ENCODE measurements at regions not wholly inside any gene's neighbourhood (a gene's known extent, or its start where the extent isn't known, plus 50 kb on each side); places are given as distances from the start of the nearest gene placed in this dataset.

DNA sequence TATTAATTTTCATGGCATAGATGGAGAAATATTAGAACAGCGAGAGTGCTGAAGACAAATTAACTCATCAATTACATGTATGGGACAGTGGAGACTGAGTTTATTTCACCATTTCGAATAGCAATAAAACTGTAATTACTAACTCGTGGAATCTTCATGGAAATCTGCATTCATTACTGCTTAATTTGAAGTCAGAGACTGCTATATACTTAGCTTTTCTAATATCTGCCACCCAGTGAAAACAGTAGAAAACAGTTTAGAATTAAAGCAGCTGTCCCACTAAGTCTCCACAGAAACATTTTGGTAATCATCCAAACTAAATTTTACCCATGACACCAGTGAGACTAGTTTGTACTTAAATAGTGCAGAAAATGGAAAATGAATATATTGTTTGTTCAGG, 56.8 kb downstream of the IZUMO3 start:
- no peak for DNase-seq

GRCh38 chr9:24487946-24488345, 57.8 kb downstream of the IZUMO3 start:
- DNase-seq: no peak

- no peak for DNase-seq
These were observed 58.3 kb downstream of the IZUMO3 start for GRCh38 chr9:24487250-24487861.

GRCh38 chr9:24479361-24480059, 66.2 kb downstream of the IZUMO3 start:
- no peak for DNase-seq

GRCh38 chr9:24464319-24464951, 81.3 kb downstream of the IZUMO3 start:
- no peak for DNase-seq

DNA sequence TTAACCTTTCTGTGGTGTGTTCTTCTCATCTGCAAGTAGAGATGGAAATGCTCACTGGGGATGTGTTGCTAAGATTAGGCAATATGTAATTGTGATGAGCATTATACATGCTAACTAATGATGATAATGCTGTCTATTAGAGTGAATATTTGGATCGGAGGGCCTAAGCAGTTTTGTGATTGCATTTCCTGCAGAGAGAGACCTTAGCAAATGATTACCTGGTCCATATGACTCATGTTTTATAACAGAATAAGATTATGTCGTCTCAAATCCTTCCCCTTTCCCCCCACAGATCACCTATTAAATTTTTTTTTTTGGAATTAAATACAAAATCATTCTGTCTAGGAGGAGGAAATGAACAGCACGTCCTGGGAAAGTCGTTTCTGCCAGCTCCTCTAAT, 82.7 kb downstream of the IZUMO3 start:
- no peak for DNase-seq

DNA sequence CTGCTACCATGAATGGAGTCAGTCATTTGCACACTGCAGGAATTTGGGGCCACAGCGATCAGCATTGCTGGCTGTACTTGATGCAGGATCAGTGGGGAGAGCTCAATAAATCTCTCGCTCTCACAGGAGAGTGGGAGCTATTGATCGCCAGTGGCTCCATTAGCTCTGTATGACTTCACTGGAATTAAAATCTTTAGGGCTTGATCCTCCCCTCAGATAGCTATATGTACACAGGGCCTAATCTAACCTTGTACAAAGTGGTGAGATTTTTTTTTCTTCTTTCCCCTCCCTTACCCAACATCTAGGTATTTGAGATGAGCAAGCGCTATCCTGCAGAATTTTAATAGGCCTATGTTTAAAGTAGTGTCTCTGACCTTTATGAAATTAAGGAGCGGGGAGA, 84.9 kb downstream of the IZUMO3 start:
- DNase-seq: no peak

DNA sequence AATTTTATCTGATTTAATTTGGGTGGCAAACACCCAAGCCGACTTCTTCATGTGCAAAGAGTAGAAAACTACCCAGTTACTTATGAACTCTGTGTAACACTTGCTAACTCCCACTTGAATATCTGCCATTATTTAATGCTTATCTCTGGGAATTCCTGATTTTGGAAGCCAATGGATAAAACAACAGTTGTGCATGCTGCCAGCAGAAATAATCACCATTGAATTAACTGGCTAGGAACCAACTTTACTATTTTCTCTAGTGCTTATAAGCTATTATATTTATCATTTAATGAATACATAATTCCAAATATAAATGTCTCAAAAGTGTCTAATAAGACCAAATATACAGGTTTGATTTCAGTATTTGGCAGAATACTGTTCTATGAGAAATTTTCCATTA, 85.7 kb downstream of the IZUMO3 start:
- no peak for DNase-seq

- DNase-seq: peak; percentile 31
These were observed 94.4 kb downstream of the IZUMO3 start for GRCh38 chr9:24451346-24451745.

- no peak for DNase-seq
These were observed 95.7 kb downstream of the IZUMO3 start for GRCh38 chr9:24449976-24450375.

DNA sequence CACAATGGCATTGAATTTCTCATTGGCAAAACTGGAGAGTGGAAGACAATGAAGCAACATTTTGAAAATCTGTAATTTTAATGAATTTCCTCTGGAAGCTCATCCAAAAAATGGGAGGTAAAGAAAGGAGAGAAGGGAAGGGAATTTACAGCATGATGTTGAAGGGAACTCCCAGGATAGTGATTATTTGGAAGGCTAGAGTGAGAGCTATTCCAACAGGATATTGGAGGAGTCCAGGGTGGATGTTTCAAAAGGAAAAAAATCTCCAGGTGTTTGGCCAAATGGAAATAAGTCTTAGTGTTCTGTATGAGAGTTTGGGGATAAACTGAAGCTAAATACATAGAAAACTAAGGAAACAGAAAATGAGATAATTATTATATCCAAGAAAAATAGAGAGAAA, 106.2 kb downstream of the IZUMO3 start:
- DNase-seq: no peak

DNA sequence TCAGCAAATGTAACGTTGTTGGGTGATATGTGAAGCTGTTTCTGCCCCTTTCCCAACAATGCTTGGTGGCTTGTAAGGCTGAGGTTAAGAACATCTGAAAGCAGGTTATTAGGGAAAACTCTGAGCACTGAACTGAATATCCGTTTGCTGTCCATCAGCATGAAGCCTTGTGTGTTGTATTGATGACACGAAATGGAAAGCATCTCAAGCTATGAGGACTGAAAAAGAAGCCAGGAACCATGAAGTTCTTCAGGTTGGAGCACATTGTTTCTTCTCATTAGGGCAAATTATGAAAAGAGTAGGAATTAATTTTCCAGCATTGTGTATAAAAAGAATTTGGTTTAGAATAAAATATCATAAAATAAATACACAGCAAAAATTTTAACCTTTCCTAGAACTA, 106.8 kb downstream of the IZUMO3 start:
- no peak for DNase-seq

DNA sequence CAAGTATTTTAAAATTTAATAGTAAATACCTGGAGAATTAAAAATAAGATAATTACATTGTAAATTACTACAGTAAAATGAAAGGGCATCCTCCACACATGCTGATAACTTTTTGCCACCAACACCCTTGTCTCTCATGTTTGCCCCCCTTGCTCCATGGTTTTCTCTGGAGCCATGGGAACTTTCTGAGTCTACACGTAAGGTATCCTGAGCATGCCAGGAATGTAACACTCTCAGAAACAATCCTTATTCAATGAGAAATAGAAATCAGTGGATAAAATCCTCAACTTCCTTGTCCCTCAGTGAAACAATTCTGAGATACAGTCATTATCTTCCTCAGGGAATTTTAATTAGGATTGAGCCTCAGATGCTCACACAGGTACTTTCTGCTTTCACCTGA, 108.9 kb downstream of the IZUMO3 start:
- no peak for DNase-seq

DNA sequence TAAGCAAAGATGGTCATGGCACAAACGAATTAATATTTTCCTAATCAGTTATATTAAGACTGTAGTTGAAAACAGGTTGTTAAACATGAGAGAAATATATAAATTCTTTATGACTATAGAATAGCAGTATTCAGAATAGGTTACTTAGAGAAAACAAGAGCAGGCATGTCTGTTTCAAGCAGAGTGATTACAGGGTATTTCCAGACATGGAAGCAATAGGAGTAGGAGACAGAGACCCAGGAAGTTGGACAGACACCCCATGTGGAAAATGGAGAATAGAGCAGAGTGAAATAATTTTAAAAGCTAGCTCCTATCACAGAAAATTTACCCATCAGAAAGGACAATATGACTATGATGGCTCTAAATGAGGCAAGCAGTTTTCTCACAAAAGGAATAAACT, 111.5 kb downstream of the IZUMO3 start:
- no peak for DNase-seq

DNA sequence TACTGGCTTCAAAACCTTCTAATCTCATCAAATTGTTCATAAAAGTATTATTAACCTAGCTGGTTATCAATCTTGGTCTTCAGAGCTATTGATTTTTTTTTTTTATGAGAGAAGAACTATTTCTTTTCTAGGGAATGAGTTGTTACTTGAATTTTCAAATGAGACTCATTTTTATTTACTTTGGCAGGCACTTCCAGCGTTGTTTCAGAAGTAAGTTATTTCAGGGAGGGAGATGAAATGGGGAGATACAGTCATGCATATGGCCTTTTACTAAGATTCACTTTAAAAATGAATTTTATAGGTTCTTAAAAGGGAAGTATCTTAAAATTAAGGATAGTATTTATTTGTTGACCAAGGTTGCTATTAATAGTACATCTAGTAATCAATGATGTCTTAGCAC, 129.6 kb downstream of the IZUMO3 start:
- no peak for DNase-seq

- DNase-seq: no peak
These were observed 132.0 kb downstream of the IZUMO3 start for GRCh38 chr9:24413651-24414050.

DNA sequence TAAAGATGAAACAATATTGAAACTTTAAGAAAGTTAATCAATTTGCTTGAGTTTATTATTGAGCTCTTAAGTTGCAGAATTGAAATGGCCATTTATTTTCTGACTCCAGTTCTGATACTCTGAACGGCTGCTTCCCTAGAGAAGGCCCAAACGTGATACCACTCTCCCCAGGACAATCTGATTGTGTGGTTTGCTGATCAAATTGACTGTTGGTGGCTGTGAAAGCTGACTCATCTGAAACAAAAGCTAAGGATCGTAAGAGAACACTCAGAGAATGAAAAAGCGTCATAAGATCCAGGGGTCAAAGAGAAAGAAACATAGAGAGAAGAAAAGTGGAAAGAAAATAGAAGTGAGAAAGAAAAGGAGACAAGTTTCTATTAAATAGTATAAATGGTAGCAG, 147.2 kb downstream of the IZUMO3 start:
- DNase-seq: no peak

GRCh38 chr9:24391095-24391494, 154.6 kb downstream of the IZUMO3 start:
- no peak for DNase-seq

DNA sequence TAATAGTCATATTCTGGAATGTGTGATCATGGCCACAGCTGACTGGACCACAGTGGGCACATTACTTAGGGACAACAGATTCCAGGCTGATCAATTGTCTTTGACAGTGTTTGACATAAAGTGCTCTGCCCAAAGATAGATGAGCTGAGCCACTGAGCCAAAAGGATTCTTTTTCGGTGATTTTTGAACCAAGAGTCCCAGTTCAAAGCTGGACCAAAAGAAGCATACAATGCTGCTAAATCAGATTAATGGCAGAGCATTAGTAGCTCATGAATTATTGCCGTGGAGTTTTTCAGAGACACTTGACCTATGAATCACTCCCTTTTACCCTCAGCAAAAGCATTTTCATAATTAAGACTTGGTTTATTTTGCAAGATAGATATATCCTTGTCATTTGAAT, 160.6 kb downstream of the IZUMO3 start:
- no peak for DNase-seq

GRCh38 chr9:24382566-24382965, 163.1 kb downstream of the IZUMO3 start:
- DNase-seq: no peak

DNA sequence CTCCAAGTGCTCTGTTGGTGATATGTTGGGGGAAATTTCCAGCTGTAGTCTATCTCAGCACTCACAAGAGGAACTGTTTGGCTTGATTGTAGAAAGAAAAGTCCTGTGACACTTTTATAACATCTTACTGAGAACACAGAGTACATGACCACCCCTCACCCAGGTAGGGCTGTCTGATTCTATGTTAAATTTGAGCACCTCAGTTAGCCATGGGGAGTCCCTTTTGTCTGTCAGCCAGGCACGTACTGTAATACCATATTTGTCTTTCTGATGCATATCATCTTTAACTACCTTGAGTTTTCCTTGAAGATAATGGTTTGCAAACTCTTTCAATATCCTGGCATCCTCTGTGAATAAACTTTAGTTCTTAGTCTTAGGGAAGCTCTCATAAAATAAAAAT, 164.5 kb downstream of the IZUMO3 start:
- no peak for DNase-seq

DNA sequence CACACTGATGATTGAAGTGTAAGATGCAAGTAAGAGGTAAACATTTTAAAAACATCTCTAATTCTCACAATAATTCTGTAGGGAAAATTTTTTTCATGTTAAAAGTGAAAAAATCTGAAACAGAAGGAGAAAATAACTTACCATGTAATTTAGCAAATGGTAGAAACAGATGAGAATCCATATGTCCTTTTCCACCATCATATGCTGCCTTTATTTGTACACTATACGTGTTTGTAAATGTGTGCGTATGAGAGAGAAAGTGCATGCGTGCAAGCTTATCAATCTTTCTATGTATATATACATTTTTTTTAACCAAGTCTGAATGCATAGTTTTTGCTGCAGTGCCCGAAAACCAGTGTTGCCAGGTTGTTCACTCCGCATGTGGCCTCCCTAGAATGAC, 186.7 kb downstream of the IZUMO3 start:
- no peak for DNase-seq

DNA sequence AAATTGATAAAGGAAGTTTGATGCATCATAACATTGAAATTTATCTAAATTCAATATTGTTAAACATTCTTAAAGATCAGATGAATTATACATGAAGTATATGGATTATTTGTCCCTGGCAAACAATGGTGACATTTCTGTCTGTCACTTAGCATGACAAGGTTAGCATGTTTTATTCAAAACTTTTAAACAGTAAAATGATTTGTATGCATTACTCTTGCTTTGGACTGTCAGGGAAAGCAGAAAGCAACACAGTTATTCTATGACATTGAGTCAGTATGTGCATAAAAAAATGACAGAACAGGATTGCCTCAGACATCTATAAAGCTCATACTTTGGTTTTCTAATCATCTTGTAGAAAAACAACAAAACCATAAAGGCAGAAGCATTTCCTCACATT, 193.7 kb downstream of the IZUMO3 start:
- DNase-seq: no peak

DNA sequence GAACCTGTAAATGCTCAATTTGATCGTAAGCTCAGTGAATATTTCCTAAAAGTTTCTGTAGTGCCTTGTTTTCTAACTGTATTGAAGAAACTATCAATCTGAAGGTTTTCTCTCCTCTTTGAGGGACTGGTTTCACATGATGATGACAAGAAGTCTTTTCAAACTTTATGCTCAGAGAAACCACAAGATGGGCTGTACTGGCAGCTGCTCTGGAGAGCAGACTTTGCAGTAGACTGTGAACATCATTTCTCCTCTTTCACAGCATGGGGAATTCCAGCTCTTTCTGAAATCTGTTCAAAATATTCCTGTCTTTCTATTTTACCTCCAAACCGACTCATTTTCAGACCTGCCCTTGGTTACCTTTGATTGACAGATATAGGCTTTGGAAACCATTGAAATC, 194.4 kb downstream of the IZUMO3 start:
- DNase-seq: no peak

- DNase-seq: no peak
These were observed 203.2 kb downstream of the IZUMO3 start for GRCh38 chr9:24342457-24342856.
